IPS DF 4.7 (cell line): ENCODE measurements at regions not wholly inside any gene's neighbourhood (a gene's known extent, or its start where the extent isn't known, plus 50 kb on each side); places are given as distances from the start of the nearest gene placed in this dataset.

ENCODE experiments used
- DNase-seq: peaks from one replicate; pipeline ENCODE4 v3.0.0-alpha.2; 2013; ENCODE audit warnings: low spot score; ENCODE audit errors: extremely low read depth

DNA sequence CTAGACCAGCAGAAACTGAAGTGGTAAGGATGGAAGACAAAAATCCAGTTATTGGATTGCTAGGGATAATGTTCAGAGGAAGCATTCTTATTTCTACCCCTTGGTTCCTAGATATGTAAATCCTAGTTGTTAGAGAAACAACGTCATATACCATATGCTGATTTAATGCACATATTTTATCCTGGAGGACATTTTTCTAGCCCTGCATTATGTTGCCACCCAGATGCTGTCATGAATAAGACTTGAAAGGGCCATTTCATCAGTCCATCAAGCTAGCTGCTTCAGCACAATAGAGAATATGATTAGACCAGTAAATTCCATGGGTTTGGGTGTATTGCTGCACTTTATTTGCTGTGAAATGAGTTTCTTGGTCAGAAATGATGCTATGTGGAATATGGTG, 1736.4 kb downstream of the MAT2B start:
- DNase-seq = no peak

GRCh38 chr5:165242646-165243045, 1737.2 kb downstream of the MAT2B start:
- DNase-seq = no peak

DNA sequence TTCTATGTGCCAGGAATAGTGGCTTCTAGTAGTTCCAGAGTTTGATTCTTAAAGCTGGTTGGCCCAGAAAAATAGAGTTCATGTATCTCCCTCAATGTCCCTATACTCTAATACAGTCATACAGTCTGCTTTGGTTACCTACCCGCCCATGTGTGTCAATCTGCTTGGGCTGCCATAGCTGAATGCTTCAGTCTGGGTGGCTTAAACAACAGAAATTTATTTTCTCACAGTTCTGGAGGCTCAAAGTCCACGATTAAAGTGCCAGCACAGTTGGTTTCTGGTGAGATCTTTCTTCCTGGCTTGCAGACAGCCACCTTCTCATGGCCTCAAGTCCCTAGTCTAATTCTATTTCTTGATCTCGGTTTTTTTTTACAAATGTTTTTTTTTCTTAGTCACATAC, 1739.0 kb downstream of the MAT2B start:
- no peak for DNase-seq

- DNase-seq = no peak
Observed at GRCh38 chr5:165258197-165258771, 1752.9 kb downstream of the MAT2B start.

DNA sequence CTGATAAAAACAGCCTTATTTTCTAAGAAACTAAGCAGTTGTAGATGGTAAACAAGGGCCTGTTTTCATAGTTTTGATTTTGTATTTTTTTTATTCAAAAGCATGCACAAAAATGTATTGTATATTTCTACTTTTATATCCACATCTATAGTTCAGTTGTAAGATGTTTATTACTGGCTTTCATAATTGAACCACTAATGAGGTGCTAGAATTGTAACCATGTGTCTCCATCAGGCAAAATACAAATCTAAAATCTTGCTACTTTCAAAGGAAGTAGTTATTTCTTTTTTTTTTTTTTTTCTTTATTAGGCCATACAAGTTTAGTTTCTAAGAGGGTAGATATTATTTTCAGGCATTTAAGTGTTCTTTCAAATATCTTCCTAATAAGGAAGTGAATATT, 1755.0 kb downstream of the MAT2B start:
- no peak for DNase-seq

DNA sequence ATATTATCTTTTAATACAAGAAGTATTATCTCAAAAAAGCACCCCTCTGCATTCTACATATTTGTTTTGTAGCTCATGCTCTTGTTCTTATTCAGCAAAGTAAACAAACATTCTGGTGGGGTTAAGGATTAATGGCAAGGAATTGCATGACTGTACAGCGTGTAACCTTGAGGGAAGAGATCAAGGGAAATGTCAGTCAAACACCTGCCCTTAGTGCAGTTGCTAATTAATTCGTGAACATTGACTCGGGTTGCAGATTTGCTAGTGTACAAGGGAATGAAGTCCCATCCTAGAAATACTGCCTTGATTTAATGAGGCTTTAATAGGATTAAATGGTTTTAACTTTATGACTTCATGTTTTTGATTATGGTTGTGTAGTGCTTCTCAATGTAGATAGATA, 1758.1 kb downstream of the MAT2B start:
- DNase-seq = no peak

- DNase-seq = no peak
Observed at GRCh38 chr5:165266939-165267338, 1761.5 kb downstream of the MAT2B start.

- DNase-seq = no peak
Observed at GRCh38 chr5:165272436-165272835, 1767.0 kb downstream of the MAT2B start.

DNA sequence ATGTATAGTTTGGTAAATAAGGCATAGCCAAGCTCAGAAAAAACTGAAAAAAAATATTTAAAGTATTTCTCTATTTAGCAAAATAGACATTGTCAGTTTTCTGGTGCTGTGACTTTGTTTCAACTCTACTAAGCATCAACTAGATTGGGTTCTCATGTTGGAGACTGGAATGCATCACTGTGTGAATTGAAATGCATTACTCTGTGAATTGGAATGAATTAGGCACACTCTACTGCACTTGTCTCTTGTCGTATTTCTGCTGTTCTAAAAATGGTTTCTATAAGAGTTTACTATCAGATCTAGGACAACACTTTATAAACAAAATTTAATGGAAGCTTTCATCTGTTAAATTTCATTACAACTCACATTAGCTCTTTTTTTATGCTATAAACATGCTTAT, 1772.2 kb downstream of the MAT2B start:
- DNase-seq = no peak

GRCh38 chr5:165282491-165282890, 1777.1 kb downstream of the MAT2B start:
- DNase-seq = no peak

- DNase-seq = no peak
Observed at GRCh38 chr5:165286692-165287091, 1781.3 kb downstream of the MAT2B start.

DNA sequence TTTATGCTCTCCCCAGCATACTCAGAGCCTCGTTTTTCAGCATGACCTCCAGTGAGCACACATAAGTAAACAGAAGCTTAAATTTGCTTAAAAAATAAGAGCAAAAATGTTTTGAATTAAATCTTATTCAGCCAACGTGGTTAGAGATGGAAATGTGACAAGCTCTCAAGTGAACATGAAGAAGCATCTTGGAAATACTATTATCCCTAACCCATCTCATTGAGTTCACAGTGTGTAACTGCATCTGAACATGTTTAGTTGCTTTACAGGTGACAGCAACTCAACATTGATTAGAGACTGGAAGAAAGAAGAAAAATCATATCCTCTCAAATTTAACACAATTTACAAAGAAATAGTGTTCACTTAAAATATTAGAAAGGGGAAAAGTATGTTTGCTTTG, 1785.1 kb downstream of the MAT2B start:
- no peak for DNase-seq

GRCh38 chr5:165296401-165297130, 1791.1 kb downstream of the MAT2B start:
- DNase-seq = no peak

GRCh38 chr5:165304193-165304827, 1798.9 kb downstream of the MAT2B start:
- no peak for DNase-seq

DNA sequence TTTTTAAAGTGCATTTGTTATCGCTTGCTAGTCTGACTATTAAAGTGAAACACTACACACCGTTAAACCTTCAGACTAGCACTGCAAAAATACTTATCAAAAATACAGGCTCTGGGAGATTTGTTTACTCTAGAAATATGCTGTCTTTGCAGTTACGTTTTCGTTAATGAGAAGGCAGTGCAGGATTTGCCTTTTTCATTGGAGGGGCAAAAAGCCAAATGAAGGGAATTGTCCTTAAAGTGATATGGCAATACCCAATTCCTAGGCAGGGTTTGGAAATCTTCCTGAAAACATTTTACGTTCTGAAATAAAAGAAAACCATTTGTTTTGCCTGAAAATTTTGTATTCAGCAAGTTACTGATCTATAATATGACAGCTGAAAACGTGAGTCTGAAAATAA, 1800.2 kb downstream of the MAT2B start:
- no peak for DNase-seq

DNA sequence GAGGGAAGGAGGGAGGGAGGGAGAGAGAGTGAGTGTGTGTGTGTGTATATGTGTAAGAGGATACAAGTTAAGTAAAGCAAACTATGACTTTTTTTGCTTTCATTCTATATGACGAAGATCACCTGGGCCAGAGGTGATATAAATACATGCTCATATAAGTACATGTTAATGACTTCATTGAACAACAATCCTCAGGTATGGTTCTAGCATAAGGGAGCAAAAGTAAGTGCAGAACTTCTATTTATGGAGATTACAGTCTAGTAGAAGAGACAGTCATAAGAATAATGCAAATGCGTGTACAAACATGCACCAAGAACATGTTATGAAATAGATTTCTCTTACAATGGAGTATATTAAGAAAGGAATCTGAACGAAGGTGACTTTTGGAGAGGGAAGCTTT, 1804.0 kb downstream of the MAT2B start:
- no peak for DNase-seq

DNA sequence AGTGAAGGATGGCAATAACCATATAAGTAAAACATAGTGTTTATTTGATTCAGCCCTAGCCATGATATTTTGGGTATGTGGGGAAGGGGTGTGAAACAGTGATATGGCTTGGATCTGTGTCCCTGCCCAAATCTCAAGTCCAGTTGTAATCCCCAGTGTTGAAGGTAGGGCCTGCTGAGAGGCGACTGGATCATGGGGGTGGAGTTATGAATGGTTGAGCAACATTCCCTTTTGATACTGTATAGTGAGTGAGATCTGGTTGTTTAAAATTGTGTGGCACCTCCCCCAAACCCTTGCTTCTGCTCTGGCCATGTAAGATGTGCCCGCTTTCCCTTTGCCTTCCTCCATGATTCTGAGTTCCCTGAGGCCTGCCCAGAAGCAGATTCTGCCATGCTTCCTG, 1804.6 kb downstream of the MAT2B start:
- DNase-seq = no peak

- DNase-seq = no peak
Observed at GRCh38 chr5:165321912-165322311, 1816.5 kb downstream of the MAT2B start.

- DNase-seq = no peak
Observed at GRCh38 chr5:165325221-165325620, 1819.8 kb downstream of the MAT2B start.

- DNase-seq = no peak
Observed at GRCh38 chr5:165327631-165328030, 1822.2 kb downstream of the MAT2B start.

DNA sequence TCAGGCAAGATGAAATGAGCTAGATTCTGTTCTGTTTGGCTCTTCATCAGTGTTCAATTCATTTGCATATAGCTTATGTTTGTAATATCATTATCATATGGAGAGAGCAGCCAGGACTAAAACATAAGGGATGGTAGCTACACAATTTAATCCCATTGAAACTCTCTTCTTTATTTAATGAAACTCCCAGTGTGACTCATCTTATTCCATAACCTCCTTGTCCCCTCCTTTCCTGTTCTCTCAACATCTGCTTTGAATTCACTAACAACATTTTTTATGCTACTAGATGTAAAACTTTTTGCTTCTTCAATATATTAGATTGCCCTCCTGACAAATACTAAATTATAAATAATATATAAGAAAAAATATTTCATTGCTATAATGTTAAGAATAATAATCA, 1823.4 kb downstream of the MAT2B start:
- DNase-seq = no peak

DNA sequence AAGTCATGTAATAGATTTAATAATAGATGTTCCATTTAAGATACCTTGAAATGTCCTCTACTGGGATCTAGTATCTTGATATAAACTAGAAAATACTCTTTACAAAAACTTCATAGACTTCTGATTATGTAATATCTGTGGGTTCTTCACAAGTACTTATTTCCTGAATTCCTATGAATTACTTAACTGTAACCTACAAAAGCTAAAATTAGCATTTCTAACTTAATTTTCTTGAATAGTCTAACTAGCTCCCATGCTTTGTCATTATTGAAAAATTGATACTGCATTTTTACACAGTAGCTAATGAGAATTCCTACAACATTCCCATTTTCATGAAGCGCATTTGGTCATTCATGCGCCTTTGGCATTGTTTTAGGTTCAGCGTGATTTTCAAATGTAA, 1828.2 kb downstream of the MAT2B start:
- no peak for DNase-seq

DNA sequence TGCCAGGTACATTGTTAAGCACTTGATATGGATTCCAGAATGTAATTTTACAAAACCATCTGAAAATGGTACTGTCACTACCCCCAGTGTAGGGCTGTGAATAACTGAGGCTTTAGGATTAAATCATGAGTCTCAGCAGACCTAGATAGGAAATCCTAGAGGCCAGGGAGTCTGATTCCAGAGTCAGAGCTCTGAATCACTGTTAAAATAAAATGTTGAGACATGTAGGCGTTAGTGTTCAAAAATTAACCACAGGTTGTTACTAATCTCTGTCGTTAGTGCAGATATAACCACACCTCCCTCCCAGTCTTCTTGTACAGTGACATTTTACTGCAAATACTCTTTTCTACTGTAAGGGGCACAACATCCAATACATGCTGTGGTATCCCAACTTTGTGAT, 1828.8 kb downstream of the MAT2B start:
- DNase-seq = no peak
